SK-N-SH (cell line): ENCODE measurements at regions not wholly inside any gene's neighbourhood (a gene's known extent, or its start where the extent isn't known, plus 50 kb on each side); places are given as distances from the start of the nearest gene placed in this dataset.

ENCODE experiments used
- CTCF ChIA-PET: fragments of 300-600, 350-600 bp; formaldehyde crosslinking; extraction: SDS; loops from one replicate; lab custom pipeline; 2021; lab: Yijun Ruan, JAX
- POLR2A ChIA-PET: fragments of 350-600 bp; sonication (Branson Sonifier 250); formaldehyde crosslinking; extraction: SDS; loops from one replicate; lab custom pipeline; 2020; ENCODE audit warnings: antibody characterized with exemption, inconsistent platforms; lab: Yijun Ruan, JAX
- DNase-seq: peaks from one replicate; pipeline ENCODE4 v3.0.0; 2012
- H2AFZ ChIP-seq: fragments of 200-600 bp; sonication (generic); 2 replicates; pipeline ENCODE4 v1.8.1; 2016; ENCODE audit warnings: antibody characterized with exemption, mild to moderate bottlenecking, low read depth
- H3F3A ChIP-seq: fragments of 200-600 bp; sonication (generic); replicated peaks from 2 replicates; pipeline ENCODE3; 2016; ENCODE audit warnings: antibody characterized with exemption, mild to moderate bottlenecking; ENCODE audit not compliant: insufficient read depth
- H3K27ac ChIP-seq, 2 experiments: fragments of 200-500 bp in 1 of 2; fragments of 200-600 bp in 1 of 2; sonication (Bioruptor generic) in 1 of 2; sonication (generic), shearing (Covaris generic) in 1 of 2; 2 replicates each; pipeline versions ENCODE4 v1.5.1 to v1.6.1; 2014 to 2016; ENCODE audit warnings: low read depth in 2 of 2, inconsistent platforms in 1 of 2, low read length in 1 of 2, mild to moderate bottlenecking in 1 of 2, mixed read lengths in 1 of 2
- H3K27me3 ChIP-seq: fragments of 200-600 bp; sonication (generic), shearing (Covaris generic); 2 replicates; pipeline ENCODE4 v1.6.1; 2016; ENCODE audit warnings: mixed run types; ENCODE audit not compliant: insufficient read depth
- H3K36me3 ChIP-seq, 2 experiments: fragments of 200-500 bp in 1 of 2; fragments of 200-600 bp in 1 of 2; sonication (Bioruptor generic) in 1 of 2; sonication (generic) in 1 of 2; replicated peaks in 1 of 2; 2 replicates each; pipeline versions ENCODE3 to v1.5.1; 2014 to 2016; ENCODE audit warnings: low read length in 1 of 2, mild to moderate bottlenecking in 1 of 2; ENCODE audit not compliant: insufficient read depth in 2 of 2, control insufficient read depth in 1 of 2
- H3K4me1 ChIP-seq, 2 experiments: fragments of 200-500 bp in 1 of 2; fragments of 200-600 bp in 1 of 2; sonication (Bioruptor generic) in 1 of 2; sonication (generic), shearing (Covaris generic) in 1 of 2; 2 replicates each; pipeline versions ENCODE4 v1.5.1 to v1.6.1; 2014 to 2016; ENCODE audit warnings: low read depth in 1 of 2, low read length in 1 of 2, mixed run types in 1 of 2; ENCODE audit not compliant: insufficient read depth in 2 of 2, control insufficient read depth in 1 of 2
- H3K4me2 ChIP-seq: fragments of 200-600 bp; sonication (generic), shearing (Covaris generic); 2 replicates; pipeline ENCODE4 v1.6.1; 2017; ENCODE audit warnings: mixed run types
- H3K4me3 ChIP-seq, 2 experiments: fragments of 200-500 bp in 1 of 2; fragments of 200-600 bp in 1 of 2; sonication (Bioruptor generic) in 1 of 2; sonication (generic), shearing (Covaris generic) in 1 of 2; 2 replicates each; pipeline versions ENCODE4 v1.5.1 to v1.8.1; 2014 to 2016; ENCODE audit warnings: low read depth in 2 of 2, inconsistent platforms in 1 of 2, low read length in 1 of 2, mild to moderate bottlenecking in 1 of 2, mixed read lengths in 1 of 2, moderate library complexity in 1 of 2
- H3K79me2 ChIP-seq: fragments of 200-600 bp; sonication (generic); 2 replicates; pipeline ENCODE4 v1.8.1; 2017; ENCODE audit warnings: mild to moderate bottlenecking; ENCODE audit not compliant: insufficient read depth
- H3K9ac ChIP-seq: fragments of 200-600 bp; sonication (generic); 2 replicates; pipeline ENCODE4 v1.6.1; 2017; ENCODE audit warnings: mixed run types
- H3K9me2 ChIP-seq: fragments of 200-600 bp; sonication (generic); 2 replicates; pipeline ENCODE4 v1.6.1; 2017; ENCODE audit warnings: mixed run types
- H3K9me3 ChIP-seq: fragments of 200-600 bp; sonication (generic); 2 replicates; pipeline ENCODE4 v1.6.1; 2017; ENCODE audit warnings: mixed run types, mild to moderate bottlenecking, moderate library complexity
- H4K20me1 ChIP-seq: fragments of 200-600 bp; sonication (generic); 2 replicates; pipeline ENCODE4 v1.6.1; 2017; ENCODE audit warnings: mild to moderate bottlenecking, mixed run types; ENCODE audit not compliant: insufficient read depth
- ELF1 ChIP-seq: IDR thresholded peaks from 2 replicates; pipeline ENCODE4 v1.4.0; 2012
- EZH2phosphoT487 ChIP-seq: fragments of 200-600 bp; sonication (generic); IDR thresholded peaks from 2 replicates; pipeline ENCODE4 v1.6.1; 2017; ENCODE audit warnings: low read depth, mixed run types, mild to moderate bottlenecking, antibody characterized with exemption, moderate library complexity, borderline replicate concordance
- FOXJ3 ChIP-seq: sonication (generic); formaldehyde crosslinking; IDR thresholded peaks from 2 replicates; pipeline ENCODE4 v1.5.1; 2020; ENCODE audit warnings: mild to moderate bottlenecking, missing genetic modification reagents
- FOXM1 ChIP-seq: IDR thresholded peaks from 2 replicates; pipeline ENCODE4 v1.4.0; 2012; ENCODE audit warnings: low read depth, mild to moderate bottlenecking
- GABPA ChIP-seq: IDR thresholded peaks from 2 replicates; pipeline ENCODE4 v1.4.0; 2012; ENCODE audit warnings: low read depth, mild to moderate bottlenecking
- GATA2 ChIP-seq: sonication (generic); formaldehyde crosslinking; IDR thresholded peaks from 2 replicates; pipeline ENCODE4 v1.5.0; 2020; ENCODE audit warnings: mild to moderate bottlenecking, missing genetic modification reagents
- JUND ChIP-seq: IDR thresholded peaks from 2 replicates; pipeline ENCODE4 v1.4.0; 2012
- MEF2A ChIP-seq: IDR thresholded peaks from 2 replicates; pipeline ENCODE4 v1.4.0; 2012; ENCODE audit warnings: low read depth, borderline replicate concordance
- NFIC ChIP-seq: IDR thresholded peaks from 2 replicates; pipeline ENCODE4 v1.4.0; 2012; ENCODE audit warnings: borderline replicate concordance
- NRF1 ChIP-seq: IDR thresholded peaks from 2 replicates; pipeline ENCODE4 v1.6.1; 2012; ENCODE audit warnings: low read depth, mild to moderate bottlenecking, low read length
- RAD21 ChIP-seq: IDR thresholded peaks from 2 replicates; pipeline ENCODE4 v1.6.1; 2012; ENCODE audit warnings: mild to moderate bottlenecking, low read length
- RXRA ChIP-seq: IDR thresholded peaks from 2 replicates; pipeline ENCODE4 v1.4.0; 2012; ENCODE audit warnings: low read depth, mild to moderate bottlenecking, borderline replicate concordance
- SIN3A ChIP-seq: IDR thresholded peaks from 2 replicates; pipeline ENCODE4 v1.6.1; 2012; ENCODE audit warnings: low read depth, mild to moderate bottlenecking, low read length, moderate library complexity, borderline replicate concordance
- SMC3 ChIP-seq: IDR thresholded peaks from 2 replicates; pipeline ENCODE4 v1.6.1; 2012; ENCODE audit warnings: low read depth, low read length, improper control_type of control experiment
- TAF1 ChIP-seq: IDR thresholded peaks from 2 replicates; pipeline ENCODE4 v1.6.1; 2012; ENCODE audit warnings: low read depth, mild to moderate bottlenecking, low read length, moderate library complexity, borderline replicate concordance
- TCF12 ChIP-seq: IDR thresholded peaks from 2 replicates; pipeline ENCODE4 v1.4.0; 2012
- YY1 ChIP-seq: IDR thresholded peaks from 2 replicates; pipeline ENCODE4 v1.4.0; 2012; ENCODE audit warnings: low read depth, mild to moderate bottlenecking
- WGBS: methylation state at CpG from one replicate; pipeline ENCODE4 v1.1.6; 2017; ENCODE audit warnings: low lambda C conversion rate; 5-methylcytosine and 5-hydroxymethylcytosine counted together
- TF ChIP-seq, protein P1 (sequence below): IDR thresholded peaks from 2 replicates; pipeline ENCODE4 v1.6.1; 2012; ENCODE audit warnings: mild to moderate bottlenecking, low read depth, low read length, moderate library complexity

GRCh38 chr2:204264085-204264553 is 281.2 kb upstream of the PARD3B start:
- Histone ChIP-seq H2AFZ (no peak overlapping the region), H3K79me2 (no peaks in the 10 kb centered on the region), H3K4me3 (no peak overlapping the region), H3K36me3 (no peaks in the 10 kb centered on the region), H4K20me1 (no peaks in the 10 kb centered on the region), H3K9ac (no peak overlapping the region), H3K27me3 (no peaks in the 10 kb centered on the region), H3K4me1 (peaks cover 0 to 8% of the 10 kb centered on the region in 2 experiments; a peak in 2 of 4 replicates), H3K9me2 (no peaks in the 10 kb centered on the region), H3K9me3 (no peaks in the 10 kb centered on the region), H3F3A (no peaks in the 10 kb centered on the region), H3K27ac (no peak overlapping the region), H3K4me2 (no peak overlapping the region)
- POLR2A ChIA-PET: no interaction called here
- DNase-seq: no peak
- no peak for TF ChIP-seq FOXM1
- no peak for TF ChIP-seq SIN3A
- no peak for TF ChIP-seq GATA2 (CRISPR knock-in tag)
- TF ChIP-seq SMC3: no peak
- TF ChIP-seq, protein P1, sequence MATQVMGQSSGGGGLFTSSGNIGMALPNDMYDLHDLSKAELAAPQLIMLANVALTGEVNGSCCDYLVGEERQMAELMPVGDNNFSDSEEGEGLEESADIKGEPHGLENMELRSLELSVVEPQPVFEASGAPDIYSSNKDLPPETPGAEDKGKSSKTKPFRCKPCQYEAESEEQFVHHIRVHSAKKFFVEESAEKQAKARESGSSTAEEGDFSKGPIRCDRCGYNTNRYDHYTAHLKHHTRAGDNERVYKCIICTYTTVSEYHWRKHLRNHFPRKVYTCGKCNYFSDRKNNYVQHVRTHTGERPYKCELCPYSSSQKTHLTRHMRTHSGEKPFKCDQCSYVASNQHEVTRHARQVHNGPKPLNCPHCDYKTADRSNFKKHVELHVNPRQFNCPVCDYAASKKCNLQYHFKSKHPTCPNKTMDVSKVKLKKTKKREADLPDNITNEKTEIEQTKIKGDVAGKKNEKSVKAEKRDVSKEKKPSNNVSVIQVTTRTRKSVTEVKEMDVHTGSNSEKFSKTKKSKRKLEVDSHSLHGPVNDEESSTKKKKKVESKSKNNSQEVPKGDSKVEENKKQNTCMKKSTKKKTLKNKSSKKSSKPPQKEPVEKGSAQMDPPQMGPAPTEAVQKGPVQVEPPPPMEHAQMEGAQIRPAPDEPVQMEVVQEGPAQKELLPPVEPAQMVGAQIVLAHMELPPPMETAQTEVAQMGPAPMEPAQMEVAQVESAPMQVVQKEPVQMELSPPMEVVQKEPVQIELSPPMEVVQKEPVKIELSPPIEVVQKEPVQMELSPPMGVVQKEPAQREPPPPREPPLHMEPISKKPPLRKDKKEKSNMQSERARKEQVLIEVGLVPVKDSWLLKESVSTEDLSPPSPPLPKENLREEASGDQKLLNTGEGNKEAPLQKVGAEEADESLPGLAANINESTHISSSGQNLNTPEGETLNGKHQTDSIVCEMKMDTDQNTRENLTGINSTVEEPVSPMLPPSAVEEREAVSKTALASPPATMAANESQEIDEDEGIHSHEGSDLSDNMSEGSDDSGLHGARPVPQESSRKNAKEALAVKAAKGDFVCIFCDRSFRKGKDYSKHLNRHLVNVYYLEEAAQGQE: no peak
- CTCF ChIA-PET: interaction anchor here (1.5 to 2.0 kb wide), 2 partner anchors 15 to 428 kb away, joined by 3 to 8 read pairs; no protein-coding TSS in a partner anchor
- 86% methylated on average over 16 of the region's 16 CpGs for WGBS

GRCh38 chr2:204264621-204265140 is 280.6 kb upstream of the PARD3B start:
- Histone ChIP-seq H3K9me2 (no peaks in the 10 kb centered on the region), H3K9me3 (no peaks in the 10 kb centered on the region), H3K4me1 (peaks cover 0 to 8% of the 10 kb centered on the region in 2 experiments; a peak in 2 of 4 replicates), H3K4me3 (no peak overlapping the region), H3K27ac (no peak overlapping the region), H3K79me2 (no peaks in the 10 kb centered on the region), H3K27me3 (no peaks in the 10 kb centered on the region), H3K9ac (no peak overlapping the region), H2AFZ (no peak overlapping the region), H3K4me2 (no peak overlapping the region), H3F3A (no peaks in the 10 kb centered on the region), H3K36me3 (no peaks in the 10 kb centered on the region), H4K20me1 (no peaks in the 10 kb centered on the region)
- no peak for TF ChIP-seq RXRA
- TF ChIP-seq MEF2A: no peak
- TF ChIP-seq GABPA: no peak
- TF ChIP-seq EZH2phosphoT487: no peak
- TF ChIP-seq TCF12: no peak
- no peak for TF ChIP-seq TAF1
- TF ChIP-seq SIN3A: no peak
- TF ChIP-seq JUND: no peak
- TF ChIP-seq YY1: no peak
- no peak for TF ChIP-seq FOXJ3
- no peak for TF ChIP-seq ELF1
- TF ChIP-seq NFIC: no peak
- TF ChIP-seq RAD21: no peak
- TF ChIP-seq NRF1: no peak
- WGBS: 32% methylated on average over 5 of the region's 5 CpGs
- ChIA-PET CTCF (interaction anchor here (2.0 kb wide), 1 partner anchor 427 kb away, joined by 8 read pairs; no protein-coding TSS in a partner anchor), POLR2A (no interaction called here)
- no peak for DNase-seq
